NCI-H1417 (cell line): ENCODE measurements at regions not wholly inside any gene's neighbourhood (a gene's known extent, or its start where the extent isn't known, plus 50 kb on each side); places are given as distances from the start of the nearest gene placed in this dataset.

Source experiments
- DNase-seq, 3 experiments: peaks; one replicate each; lab custom pipeline; 2025; lab: John Stamatoyannopoulos, UW

DNA sequence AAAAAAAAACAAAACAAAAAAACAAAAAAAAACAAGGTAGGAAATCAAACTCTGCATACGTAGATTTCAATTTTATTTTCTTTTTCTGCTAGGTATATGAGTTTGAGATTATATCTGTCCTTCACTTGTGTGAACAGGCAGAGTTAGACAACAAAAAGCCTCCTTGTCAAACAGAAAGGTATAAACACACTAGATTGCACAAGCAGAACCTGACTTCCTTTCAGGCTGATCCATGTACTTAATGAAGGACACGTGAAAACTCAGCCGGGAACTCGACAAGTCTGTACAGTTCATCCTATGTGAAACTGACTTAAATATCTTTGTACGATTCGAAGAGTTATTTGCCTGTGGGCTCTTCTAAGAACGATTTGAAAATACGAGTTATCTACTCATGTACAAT is 254.1 kb downstream of the ARL4A start:
- DNase-seq = no peak

DNA sequence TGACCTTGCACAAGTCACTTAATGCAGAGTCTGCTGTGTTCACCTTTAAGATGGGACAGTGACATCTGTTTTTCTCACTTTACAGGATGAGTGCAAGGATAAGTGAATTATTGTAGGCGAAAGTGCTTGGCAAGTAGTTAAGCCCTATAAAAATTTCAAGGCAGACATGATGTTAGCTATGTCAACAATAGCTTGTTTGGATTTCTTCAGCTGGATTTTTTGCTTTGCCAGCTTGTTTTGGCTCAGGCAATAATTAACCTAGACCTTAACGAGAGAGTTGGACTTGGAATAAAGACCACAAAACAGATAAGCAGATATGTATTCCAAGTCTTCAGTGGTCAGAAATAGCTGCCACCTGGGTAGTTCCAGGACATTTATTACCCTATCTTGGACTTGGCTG is 255.2 kb downstream of the ARL4A start:
- DNase-seq = peak in 2 of 3 experiments; percentile 34 to 40

DNA sequence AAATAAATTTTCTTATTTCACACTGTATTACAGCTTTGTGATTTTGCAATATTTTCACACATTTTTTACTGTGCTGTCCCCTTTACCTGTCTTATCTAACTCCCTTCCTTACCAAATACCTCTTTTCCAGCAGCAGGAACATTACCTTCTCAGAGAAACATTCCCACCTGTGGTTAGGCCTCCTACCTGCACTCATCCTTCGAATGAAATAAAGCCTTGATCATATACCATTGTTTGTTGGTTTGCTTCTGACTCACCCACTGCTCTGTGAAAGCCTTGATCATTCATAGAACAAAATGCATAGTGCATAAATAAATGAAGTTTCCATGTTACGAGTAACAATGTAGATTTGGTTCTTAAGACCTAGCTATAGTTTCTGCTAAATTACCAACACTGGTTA is 256.3 kb downstream of the ARL4A start:
- no peak for DNase-seq

DNA sequence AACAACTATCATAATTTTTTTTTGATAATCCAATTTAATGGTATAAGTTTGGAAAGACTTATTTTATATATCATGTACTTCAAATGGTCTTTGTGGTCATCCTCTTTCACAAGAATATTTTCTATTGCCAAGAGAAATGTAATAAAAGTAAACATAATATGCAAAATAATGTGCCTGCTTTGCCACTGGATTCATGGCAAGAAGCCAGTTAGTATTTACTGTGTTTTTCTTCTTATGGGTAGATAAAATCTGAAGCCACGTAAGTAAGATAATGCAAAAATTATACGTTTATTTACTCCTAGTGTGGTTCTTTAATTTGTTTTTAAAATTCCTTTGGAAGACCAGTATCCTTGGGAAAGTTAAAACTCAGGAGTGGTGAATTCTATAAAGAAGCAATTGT is 258.5 kb downstream of the ARL4A start:
- no peak for DNase-seq

DNA sequence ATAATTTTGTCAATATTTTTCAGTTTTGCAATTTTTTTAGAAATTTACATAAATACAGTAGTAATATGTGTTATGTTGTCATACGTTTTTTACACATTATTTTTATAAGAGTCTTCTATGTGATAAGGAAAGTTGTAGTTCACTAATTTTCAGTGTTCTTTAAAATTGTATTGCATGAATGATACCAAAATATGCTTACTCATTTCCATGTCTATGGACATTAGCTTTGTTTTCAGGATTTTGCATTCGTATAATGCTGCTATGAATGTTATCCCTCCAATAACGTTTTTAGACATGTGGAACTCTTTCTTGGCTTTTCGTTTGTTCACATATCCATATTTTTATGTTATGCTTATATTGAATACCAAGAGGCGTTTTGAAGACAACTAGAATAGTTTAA is 260.0 kb downstream of the ARL4A start:
- DNase-seq = no peak

DNA sequence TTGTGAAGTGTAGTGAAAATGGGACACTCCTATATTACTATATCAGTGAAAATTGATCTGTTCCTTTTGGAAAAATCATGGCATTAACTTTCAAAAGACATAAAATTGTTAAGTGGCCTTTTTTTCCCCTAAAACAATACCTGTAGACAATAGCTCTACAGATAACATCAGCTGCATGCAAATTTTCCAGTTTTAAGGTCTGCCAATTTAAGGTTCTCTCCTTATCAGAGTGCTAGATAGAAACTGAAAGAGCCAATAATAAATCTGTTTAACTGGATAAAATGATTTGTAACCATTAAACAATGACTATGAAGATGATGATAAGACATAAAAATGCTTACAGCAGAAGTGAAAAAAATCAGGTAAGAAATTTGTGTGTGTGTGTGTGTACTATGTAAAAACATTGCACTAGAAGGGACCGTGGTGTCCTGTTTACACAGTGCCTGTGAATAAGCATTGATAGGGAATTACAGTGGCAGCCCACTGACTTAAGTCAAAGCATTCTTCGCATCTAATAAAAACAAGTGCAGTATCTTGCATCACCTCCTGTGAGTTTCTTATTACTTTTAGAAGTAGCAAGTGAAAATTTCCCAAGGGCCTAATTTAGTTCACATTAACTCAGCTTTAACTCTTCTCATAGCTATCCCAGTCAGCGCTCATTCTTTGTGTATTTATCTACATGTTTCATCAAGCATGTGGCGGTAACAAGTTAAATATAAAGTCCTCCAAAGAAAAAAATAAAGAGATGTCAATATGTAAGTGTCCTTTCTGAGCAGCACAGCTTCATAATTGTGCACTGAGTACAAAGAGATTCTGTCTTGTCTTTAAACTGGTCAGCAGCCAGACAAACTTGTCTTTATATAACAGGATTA is 261.9 kb downstream of the ARL4A start:
- no peak for DNase-seq

DNA sequence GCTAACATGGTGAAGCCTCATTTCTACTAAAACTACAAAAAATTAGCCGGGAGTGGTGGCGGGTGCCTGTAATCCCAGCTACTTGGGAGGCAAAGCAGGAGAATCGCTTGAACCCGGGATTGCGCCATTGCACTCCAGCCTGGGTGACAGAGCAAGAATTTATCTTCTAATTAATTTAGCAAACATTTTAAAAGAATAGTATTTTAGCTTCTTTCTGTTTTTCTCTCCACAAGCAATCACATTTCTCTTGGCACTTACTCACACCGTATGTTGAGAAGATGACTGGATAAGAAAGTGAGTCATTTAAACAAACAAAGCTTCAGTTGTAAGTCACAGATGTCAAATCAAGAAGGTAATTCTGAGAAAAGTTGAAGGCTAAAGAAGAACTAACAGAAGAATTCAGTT is 264.0 kb downstream of the ARL4A start:
- DNase-seq = no peak

DNA sequence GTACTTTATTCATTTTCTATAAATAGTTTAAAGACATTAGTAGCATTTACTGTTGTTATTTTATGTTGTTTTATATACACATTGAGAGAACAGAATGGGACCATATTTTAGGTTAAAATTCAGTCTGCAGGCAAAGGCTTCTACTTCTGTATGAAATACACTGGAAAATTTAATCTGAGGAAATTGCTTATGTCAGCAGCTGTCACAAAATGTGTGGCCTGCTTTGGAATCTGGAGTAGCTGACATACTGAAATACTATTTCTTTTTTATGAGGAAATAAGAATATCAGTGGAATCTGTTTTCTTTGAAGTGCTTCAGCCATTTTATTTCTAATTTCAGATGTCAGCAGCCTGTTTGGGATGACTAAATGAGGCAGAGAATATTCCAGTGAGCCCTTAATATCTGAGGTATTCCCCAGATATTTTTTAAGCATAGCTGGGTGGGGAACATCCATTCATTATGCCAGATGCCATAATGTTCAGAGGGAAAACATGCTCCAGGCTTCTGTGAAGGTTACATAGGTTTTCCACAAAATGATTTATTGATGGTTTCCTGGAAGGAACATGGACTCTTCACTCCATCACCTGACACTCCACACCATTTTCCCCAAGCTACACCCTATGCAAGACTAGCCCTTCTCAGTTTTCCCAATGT is 267.1 kb downstream of the ARL4A start:
- DNase-seq = no peak

DNA sequence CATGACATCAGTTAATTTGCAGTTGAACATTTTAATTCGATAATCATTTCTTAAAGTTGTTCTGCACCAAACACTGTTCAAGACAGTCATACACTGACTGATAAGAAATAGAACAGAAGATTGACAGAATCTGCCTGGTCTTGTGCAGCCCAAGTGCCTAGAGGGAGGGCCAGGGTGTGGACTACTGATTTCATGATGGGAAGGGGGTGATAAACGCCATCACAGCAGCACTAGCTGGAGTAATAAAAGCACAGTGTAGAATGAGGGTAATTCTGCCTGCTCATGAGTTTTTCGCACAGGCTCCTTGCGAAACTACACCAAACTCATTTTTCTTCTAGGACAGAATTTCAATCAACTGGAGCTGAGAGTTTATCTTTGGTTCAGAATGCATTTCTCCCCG is 270.1 kb downstream of the ARL4A start:
- DNase-seq = no peak

DNA sequence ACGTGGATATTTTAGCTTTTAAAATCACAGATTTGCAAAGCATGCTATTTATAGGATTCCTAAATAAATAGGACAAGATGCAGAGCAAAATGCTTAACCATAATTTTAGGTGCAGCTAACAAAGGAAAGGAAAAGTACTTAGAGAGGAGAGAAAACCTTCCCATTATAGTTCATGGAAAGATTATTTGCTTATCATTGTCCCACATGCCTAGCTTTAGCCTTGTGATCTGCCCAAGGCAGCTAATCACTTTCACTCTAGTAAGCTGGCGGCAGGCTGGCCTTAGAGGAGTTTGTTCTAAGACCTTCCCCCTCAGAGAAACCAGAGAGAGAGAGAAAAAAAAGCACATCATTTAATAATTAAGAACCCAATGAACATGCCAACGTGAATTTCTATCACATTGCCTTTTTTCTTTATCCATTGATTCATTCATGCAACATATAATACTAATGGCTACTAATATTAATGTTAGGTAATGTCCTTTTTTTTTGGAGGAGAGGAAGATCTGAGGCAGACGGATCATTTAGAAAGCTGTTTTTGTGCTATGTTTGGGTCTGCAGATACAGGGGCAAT is 274.6 kb downstream of the ARL4A start:
- peak in 1 of 3 experiments; percentile 38 for DNase-seq

DNA sequence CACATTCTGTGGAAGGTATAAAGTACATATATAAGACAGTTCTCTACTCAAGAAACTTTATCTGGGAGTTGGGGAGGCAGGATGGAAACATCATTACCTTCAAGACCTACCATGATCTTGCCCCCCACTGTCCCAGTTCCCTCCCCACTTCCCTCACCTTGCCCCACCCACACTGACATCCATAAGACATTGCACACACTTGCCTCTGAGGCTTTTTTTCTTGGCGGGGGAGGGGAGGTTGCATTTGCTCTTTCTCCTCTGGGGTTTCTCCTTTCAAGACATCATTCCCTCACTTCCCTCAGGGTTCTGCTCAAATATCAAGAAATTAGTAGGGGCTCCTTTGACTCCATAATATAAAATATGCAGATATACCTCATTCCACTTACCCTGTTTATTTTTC is 276.0 kb downstream of the ARL4A start:
- no peak for DNase-seq

DNA sequence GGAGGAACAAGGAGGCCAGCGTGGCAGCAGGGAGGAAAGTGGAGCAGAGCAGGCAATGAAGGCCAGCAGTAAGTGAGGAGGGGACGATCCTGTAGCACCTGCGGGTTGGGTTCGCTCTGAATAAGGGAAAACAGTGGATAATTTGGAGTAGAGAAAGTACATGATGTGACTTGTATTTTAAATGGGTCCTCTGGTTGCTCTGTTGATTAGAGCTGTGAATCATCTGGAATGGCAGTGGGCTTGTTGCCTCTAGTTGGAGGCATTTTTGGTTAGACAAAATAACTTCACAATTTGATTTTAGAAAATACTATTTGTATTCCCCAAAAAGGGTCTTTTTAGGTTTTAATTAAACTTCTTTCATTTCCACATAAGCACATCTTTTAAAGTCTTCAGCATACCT is 277.4 kb downstream of the ARL4A start:
- no peak for DNase-seq

DNA sequence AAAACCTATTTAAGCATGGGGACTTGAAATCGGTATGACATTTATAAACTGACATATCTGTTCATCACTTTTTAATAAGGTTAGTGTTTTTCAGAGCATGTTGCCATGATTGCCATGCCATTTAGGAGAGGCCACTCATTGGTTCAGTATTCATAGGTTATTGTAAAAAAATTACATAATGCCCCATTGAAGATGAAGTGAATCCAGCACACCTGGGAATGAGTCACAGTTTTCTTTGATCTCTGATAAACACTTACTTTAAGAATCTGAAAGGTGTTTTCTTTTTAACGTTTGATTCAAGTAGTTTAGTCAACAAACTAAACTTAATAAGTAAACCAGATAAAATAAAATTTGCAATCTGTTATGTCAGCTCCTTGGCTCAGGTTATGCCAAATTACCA is 278.3 kb downstream of the ARL4A start:
- DNase-seq = peak in 1 of 3 experiments; percentile 28

DNA sequence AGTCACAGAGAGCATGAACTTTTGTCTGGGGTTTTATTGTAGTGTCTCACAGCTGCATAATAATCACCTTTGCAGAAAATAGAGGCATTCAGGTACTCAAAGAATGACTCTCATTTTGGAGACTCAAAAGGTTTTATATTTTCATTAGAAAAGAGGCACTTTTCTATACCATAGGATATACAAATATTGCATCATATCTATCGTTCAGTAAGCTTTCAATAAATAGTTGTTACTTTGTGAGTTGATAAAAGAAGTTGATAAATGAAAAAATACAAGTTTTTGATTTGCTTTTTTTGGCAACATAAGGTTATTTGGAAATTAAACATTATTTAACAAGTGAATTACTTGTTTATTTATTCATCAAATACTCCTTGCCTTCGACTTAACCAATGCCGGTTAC is 279.9 kb downstream of the ARL4A start:
- no peak for DNase-seq

DNA sequence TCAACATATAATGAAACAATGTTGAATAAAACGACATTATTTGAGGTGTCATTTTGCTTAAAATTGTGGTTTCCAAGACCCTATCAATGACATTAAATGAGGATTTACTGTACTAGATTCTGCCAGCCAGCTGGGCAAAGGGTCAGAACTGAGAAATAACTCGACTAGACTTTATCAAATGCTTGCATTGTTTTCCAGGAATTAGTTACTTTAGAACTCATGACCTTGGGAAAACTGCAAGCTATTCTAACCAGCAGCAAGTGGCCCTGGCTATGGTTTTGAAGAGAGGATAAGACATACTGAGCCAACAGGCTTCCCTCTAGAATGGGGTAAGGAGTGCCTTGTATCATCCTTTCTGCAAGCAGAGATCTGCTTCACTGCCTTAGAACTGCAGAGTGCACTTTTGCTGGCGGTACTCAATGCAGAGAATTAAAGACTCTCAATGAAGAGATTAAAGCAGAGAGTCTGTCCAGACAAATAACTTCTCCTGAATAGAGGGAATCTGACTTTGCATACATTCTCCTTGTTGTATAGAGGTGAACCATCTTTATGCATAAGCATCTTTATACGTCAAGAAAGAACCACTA is 281.5 kb downstream of the ARL4A start:
- DNase-seq = no peak

DNA sequence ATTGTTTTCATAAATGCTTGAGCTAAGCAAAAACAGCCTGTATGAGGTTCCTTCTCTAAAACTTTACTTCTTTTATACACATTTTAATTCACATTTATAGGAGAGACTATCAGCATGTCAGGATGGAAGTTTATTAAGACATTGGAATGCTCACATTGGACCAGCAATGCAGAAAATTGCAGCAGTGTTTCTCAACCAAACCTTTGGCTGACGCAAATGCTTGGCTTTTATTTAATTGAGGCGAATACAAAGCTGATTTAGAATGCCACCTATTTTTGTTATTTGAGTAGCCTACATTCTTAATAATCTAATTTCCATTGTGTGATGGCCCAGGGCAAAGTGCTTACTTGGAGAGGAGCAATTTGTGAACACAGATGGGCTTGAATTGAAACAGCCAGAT is 283.2 kb downstream of the ARL4A start:
- no peak for DNase-seq

DNA sequence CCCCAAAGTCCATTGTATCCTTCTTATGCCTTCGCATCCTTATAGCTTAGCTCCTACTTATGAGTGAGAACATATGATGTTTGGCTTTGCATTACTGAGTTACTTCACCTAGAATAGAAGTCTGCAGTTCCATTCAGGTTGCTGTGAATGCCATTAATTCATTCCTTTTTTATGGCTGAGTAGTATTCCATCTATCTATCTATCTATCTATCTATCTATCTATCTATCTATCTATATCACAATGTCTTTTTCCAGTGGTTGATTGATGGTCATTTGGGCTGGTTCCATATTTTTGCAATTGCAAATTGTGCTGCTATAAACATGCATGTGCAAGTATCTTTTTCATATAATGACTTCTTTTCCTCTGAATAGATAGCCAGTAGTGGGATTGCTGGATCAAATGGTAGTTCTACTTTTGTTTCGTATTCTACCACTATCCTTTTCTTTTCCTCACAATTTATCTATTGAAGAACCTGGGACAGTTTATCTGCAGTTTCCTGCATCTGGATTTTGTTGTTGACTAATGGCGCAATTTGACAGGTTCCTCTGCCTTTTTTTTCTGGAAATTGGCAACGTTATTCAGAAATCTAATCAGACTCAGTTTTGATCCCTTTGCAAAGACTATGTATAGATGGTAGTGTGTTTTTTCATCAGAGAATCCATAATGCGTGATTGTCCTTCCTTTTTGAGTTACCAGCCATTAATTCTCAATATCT is 287.2 kb downstream of the ARL4A start:
- no peak for DNase-seq

DNA sequence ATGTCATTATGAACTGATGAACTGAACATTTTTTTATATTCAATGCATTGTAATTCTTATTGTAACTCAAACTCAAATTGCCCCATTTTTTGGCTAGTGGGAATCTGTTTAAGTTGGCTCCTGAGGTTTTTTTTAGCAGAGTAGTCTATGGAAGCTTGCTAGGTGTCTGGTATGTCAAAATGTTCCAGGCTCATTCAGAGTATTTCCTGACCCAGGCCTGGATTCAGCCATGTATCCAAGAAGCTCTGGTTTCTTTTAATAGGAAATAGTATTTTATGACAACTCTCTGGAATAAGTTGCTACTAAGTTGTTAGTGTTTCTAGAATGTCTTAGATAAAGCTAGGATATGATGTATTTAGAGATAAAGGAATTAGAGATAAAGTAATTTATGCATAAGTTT is 288.0 kb downstream of the ARL4A start:
- DNase-seq = no peak

DNA sequence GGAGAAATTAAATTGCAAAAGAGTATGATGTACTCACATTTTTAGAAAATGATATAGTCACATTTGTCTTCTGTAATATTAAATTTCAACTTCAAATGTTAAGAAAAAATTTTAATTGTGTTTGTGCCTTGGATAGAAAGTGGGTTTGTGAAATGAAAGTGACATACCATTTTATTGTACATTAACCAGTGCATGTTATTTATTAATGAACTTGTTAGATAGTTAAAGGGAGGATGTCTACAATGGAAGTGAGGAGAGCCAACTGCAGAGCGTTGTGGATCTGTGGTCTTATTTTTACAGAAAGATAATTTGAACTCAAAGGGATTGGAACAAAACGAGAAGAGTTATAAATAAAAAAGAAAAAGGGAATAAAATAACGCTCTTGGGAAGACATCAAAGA is 291.7 kb downstream of the ARL4A start:
- DNase-seq = no peak

DNA sequence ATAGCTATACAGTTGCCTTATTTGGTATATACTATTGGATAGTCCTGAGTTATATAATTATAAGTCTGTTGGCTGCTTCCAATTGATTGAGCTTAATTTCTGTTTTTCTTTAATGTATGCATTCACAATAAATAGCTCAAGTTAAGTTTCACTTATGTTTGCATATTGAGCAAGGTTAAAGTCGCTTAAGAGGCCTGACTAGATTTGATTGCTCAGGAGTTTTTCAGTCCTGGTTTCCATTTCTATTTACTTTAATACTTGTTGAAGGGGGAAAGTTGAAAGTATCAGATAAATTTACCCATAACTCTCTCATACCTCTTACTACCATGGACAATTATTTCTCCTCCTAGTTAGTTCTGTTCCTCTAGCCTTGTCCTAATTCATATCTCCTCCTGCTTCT is 294.7 kb downstream of the ARL4A start:
- DNase-seq = no peak

DNA sequence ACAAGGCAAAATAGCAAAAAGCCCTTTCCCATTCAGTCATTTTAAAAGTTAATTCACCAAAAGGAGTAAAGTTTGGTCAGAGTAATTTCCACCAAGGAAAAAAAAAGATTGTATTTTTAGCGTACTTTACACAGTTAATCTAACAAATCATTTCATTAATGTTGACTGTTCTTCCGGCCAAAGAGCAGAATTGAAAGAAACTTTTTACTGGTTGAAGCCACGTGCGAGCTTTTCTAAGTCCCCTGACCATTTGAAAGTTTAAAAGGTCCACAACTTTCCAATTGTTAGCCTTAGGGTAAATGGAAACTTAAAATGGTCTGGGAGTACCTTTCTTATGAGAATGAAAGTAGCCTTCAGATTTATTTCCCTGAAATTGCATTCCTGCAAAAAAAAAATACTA is 296.7 kb downstream of the ARL4A start:
- DNase-seq = no peak

DNA sequence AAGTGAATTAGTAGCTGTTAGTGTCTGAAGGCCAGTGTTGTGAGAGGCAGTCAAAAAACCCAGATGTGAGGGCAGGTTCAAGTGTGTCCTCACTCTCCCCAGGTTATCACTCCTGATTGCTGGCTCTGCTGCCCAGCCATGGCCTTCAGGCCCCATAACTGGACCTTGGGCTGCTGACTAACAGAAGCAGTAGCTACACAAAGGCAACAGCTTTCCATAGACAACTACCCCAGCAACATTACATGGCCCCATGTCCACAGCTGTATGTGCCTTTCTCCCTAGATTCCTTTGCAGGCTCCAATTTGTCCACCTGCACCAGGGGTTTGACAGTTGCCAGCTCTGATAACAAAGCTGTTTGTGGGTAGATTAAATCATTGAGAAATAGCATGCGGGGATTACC is 297.8 kb downstream of the ARL4A start:
- DNase-seq = no peak
